DND-41 (cell line): ENCODE measurements at regions not wholly inside any gene's neighbourhood (a gene's known extent, or its start where the extent isn't known, plus 50 kb on each side); places are given as distances from the start of the nearest gene placed in this dataset.

Source experiments
- ATAC-seq: fragments of 200-7000 bp; cut with Tn5 transposase; 3 replicates; pipeline ENCODE4 v1.9.1; 2021; ENCODE audit warnings: low read depth; ENCODE audit not compliant: insufficient read depth
- DNase-seq: peaks from one replicate; pipeline ENCODE4 v3.0.0-alpha.2; 2020
- H2AFZ ChIP-seq: 2 replicates; pipeline ENCODE4 v1.6.0; 2012; ENCODE audit warnings: low read depth, low read length
- H3K27ac ChIP-seq: 2 replicates; pipeline ENCODE4 v1.5.1; 2012; ENCODE audit warnings: low read length, inconsistent platforms
- H3K27me3 ChIP-seq: fragments of 200-600 bp; sonication (generic); 2 replicates; pipeline ENCODE4 v1.6.0; 2012; ENCODE audit warnings: low read length, mild to moderate bottlenecking, inconsistent platforms; ENCODE audit not compliant: insufficient read depth, poor library complexity
- H3K36me3 ChIP-seq: 2 replicates; pipeline ENCODE4 v1.5.1; 2012; ENCODE audit warnings: low read length, inconsistent platforms; ENCODE audit not compliant: insufficient read depth
- H3K4me1 ChIP-seq: 2 replicates; pipeline ENCODE4 v1.5.1; 2012; ENCODE audit warnings: mild to moderate bottlenecking, low read length; ENCODE audit not compliant: insufficient read depth
- H3K4me2 ChIP-seq: 2 replicates; pipeline ENCODE4 v1.6.0; 2012; ENCODE audit warnings: mild to moderate bottlenecking, moderate library complexity, low read length, inconsistent platforms; ENCODE audit not compliant: insufficient read depth
- H3K4me3 ChIP-seq, 2 experiments: fragments of 200-600 bp in 1 of 2; shearing (Covaris generic) in 1 of 2; 2 replicates each; pipeline ENCODE4 v1.5.1; 2012 to 2016; ENCODE audit warnings: inconsistent platforms in 2 of 2, low read length in 2 of 2, mild to moderate bottlenecking in 2 of 2, low read depth in 1 of 2, moderate library complexity in 1 of 2
- H3K79me2 ChIP-seq: 2 replicates; pipeline ENCODE4 v1.6.0; 2012; ENCODE audit warnings: low read length, inconsistent platforms; ENCODE audit not compliant: insufficient read depth
- H3K9ac ChIP-seq: 2 replicates; pipeline ENCODE4 v1.6.0; 2012; ENCODE audit warnings: low read depth, mild to moderate bottlenecking, inconsistent platforms, low read length, moderate library complexity
- H3K9me3 ChIP-seq: 2 replicates; pipeline ENCODE4 v1.5.1; 2012; ENCODE audit warnings: low read length, moderate library complexity, mild to moderate bottlenecking, inconsistent platforms; ENCODE audit not compliant: insufficient read depth, severe bottlenecking
- H4K20me1 ChIP-seq: 2 replicates; pipeline ENCODE4 v1.6.0; 2012; ENCODE audit warnings: low read length; ENCODE audit not compliant: insufficient read depth
- EZH2 ChIP-seq: IDR thresholded peaks from 3 replicates; pipeline ENCODE4 v1.6.1; 2012; ENCODE audit warnings: borderline replicate concordance, low read depth, mild to moderate bottlenecking, moderate library complexity, low read length, inconsistent platforms; ENCODE audit not compliant: severe bottlenecking
- TF ChIP-seq, protein P1 (sequence below): IDR thresholded peaks from 2 replicates; pipeline ENCODE4 v1.5.1; 2012; ENCODE audit warnings: borderline replicate concordance, low read length, moderate library complexity, mild to moderate bottlenecking; ENCODE audit not compliant: poor library complexity, severe bottlenecking; ENCODE audit errors: extremely low read depth

DNA sequence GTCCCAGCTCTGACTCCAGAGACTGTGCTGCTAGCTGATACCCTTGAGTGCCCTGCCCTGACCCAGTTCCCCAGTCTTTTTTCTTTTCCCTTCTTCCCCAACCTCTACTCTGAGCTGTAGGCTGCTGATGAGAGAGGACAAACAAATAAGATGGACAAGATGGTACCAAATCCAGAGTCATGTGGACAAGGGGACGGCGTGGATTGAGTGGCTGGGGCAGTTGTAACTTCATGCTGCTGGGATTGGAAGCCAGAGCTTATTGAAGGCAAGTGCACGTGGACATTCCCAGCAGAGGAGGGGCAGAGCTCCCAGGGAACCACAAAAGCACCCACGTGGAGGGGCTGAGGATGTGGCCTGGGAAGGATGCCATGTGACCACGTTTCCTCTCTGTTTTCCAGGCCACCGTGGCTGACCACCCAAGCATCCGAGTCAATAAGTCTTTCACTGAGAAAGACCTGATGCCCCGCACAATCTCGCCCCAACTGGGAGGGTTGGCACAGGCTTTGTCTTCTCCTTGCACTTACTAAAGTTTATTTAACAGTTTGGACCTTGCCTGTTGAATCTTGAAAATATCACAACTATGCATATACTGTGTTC, 323.3 kb upstream of the ZNF507 start:
- Histone ChIP-seq H3K4me1 (no peaks in the 10 kb centered on the region), H3K9ac (no peak overlapping the region), H3K36me3 (no peaks in the 10 kb centered on the region), H3K79me2 (no peaks in the 10 kb centered on the region), H3K4me3 (no peak overlapping the region), H3K9me3 (no peaks in the 10 kb centered on the region), H3K4me2 (no peak overlapping the region), H3K27ac (no peak overlapping the region), H2AFZ (no peak overlapping the region), H3K27me3 (no peaks in the 10 kb centered on the region), H4K20me1 (no peaks in the 10 kb centered on the region)
- ATAC-seq = no peak
- no peak for TF ChIP-seq EZH2
- TF ChIP-seq, protein P1, sequence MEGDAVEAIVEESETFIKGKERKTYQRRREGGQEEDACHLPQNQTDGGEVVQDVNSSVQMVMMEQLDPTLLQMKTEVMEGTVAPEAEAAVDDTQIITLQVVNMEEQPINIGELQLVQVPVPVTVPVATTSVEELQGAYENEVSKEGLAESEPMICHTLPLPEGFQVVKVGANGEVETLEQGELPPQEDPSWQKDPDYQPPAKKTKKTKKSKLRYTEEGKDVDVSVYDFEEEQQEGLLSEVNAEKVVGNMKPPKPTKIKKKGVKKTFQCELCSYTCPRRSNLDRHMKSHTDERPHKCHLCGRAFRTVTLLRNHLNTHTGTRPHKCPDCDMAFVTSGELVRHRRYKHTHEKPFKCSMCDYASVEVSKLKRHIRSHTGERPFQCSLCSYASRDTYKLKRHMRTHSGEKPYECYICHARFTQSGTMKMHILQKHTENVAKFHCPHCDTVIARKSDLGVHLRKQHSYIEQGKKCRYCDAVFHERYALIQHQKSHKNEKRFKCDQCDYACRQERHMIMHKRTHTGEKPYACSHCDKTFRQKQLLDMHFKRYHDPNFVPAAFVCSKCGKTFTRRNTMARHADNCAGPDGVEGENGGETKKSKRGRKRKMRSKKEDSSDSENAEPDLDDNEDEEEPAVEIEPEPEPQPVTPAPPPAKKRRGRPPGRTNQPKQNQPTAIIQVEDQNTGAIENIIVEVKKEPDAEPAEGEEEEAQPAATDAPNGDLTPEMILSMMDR = no peak
- DNase-seq = no peak

DNA sequence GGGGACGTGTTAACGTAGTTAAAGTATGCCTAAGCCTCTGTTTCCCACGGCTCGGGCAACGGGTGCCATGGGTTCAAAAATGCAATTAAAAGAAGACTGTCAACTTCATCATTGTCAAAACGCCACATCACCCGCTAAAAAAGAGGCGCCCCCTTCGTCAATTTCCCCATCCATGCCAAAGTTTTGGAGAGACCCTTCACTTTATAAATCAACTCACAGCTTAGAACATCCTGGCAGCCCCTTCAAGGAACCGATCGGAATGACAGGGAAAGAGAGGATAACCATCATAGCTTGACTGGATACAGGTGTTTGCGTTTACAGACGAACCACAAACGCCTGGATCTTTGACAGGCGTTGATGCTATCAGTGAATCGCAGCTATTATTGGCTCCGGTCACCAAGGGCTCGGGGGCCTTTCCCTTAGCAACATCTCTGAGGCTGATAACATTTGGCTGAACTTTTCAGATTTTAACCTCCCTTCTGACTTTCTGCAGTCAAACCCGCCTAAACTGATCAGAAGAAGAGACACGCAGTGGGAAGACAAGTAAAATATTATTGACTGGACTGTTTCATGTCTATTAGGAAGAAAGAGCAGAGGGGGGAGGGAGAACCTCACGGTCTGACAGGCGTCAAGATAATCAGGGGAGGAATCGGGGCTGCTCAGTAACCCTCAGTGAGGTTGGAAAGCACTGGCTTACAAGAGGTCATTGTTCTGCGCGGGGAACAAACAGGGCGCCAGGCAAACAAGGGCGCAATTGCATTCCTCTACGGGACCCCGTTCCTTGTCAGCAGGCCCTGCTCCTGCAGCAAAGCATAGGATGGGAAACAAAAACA, 322.5 kb upstream of the ZNF507 start:
- H3K4me1 ChIP-seq = no peaks in the 10 kb centered on the region
- no peaks in the 10 kb centered on the region for H3K79me2 ChIP-seq
- no peak for DNase-seq
- no peak overlapping the region for H3K27ac ChIP-seq
- ATAC-seq = no peak
- no peaks in the 10 kb centered on the region for H3K9me3 ChIP-seq
- no peak for TF ChIP-seq EZH2
- TF ChIP-seq, protein P1 = no peak
- no peak overlapping the region for H2AFZ ChIP-seq
- no peak overlapping the region for H3K4me3 ChIP-seq
- no peak overlapping the region for H3K9ac ChIP-seq
- H3K27me3 ChIP-seq = no peaks in the 10 kb centered on the region
- no peaks in the 10 kb centered on the region for H3K36me3 ChIP-seq
- no peak overlapping the region for H3K4me2 ChIP-seq
- no peaks in the 10 kb centered on the region for H4K20me1 ChIP-seq

DNA sequence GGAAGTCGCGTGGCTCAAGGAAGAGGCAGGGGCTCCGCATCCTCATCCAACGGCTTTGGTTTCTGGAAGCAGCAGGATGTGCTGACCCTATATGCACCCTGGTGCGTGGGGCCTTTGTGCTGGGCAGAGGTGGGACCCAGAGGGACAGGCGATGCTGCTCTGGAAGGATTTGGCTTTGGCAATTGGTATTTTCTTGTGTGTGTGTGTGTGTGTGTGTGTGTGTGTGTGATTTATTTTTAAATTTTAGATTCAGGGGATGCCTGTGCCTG, 321.9 kb upstream of the ZNF507 start:
- no peak overlapping the region for H2AFZ ChIP-seq
- H3K27me3 ChIP-seq = no peaks in the 10 kb centered on the region
- H3K79me2 ChIP-seq = no peaks in the 10 kb centered on the region
- H3K9me3 ChIP-seq = no peaks in the 10 kb centered on the region
- H3K4me1 ChIP-seq = no peaks in the 10 kb centered on the region
- no peak overlapping the region for H3K27ac ChIP-seq
- H3K4me2 ChIP-seq = no peak overlapping the region
- ATAC-seq (no peak), DNase-seq (no peak)
- TF ChIP-seq, protein P1 = no peak
- TF ChIP-seq EZH2 = no peak
- no peak overlapping the region for H3K9ac ChIP-seq
- H3K4me3 ChIP-seq = no peak overlapping the region
- H3K36me3 ChIP-seq = no peaks in the 10 kb centered on the region
- H4K20me1 ChIP-seq = no peaks in the 10 kb centered on the region
